Gastroesophageal sphincter (tissue), 4 donors: ENCODE measurements at regions not wholly inside any gene's neighbourhood (a gene's known extent, or its start where the extent isn't known, plus 50 kb on each side); places are given as distances from the start of the nearest gene placed in this dataset.
"Not testable (repeated sequence)": the region's sequence is repeated elsewhere in the genome, so short reads cannot be mapped to it uniquely, and the experiment has no call there.

ENCODE experiments used
- ATAC-seq: fragments of 150-250 bp; one replicate; pipeline ENCODE4 v1.9.1; 2016; ENCODE audit warnings: mild to moderate bottlenecking, moderate library complexity
- H3K27ac ChIP-seq, 4 donors: fragments of 200-600 bp; sonication (generic) in 3 of 4; 1 replicate in 3 of 4; 2 replicates in 1 of 4; pipeline ENCODE4 v1.5.1; 2016 to 2019
- H3K27me3 ChIP-seq: fragments of 200-600 bp; sonication (generic); one replicate; pipeline ENCODE4 v1.5.1; 2019
- H3K36me3 ChIP-seq, 2 donors: fragments of 200-600 bp; sonication (generic); one replicate each; pipeline ENCODE4 v1.5.1; 2019; ENCODE audit warnings: control low read depth in 1 of 2
- H3K4me1 ChIP-seq, 3 donors: fragments of 200-600 bp; sonication (generic); 1 replicate in 2 of 3; 2 replicates in 1 of 3; pipeline ENCODE4 v1.5.1; 2016 to 2019; ENCODE audit warnings: control low read depth in 2 of 3
- H3K4me3 ChIP-seq, 2 donors: fragments of 200-600 bp; sonication (generic); one replicate each; pipeline ENCODE4 v1.5.1; 2019; ENCODE audit warnings: mild to moderate bottlenecking in 1 of 2, moderate library complexity in 1 of 2
- H3K9me3 ChIP-seq, 3 donors: fragments of 200-600 bp; sonication (generic); one replicate each; pipeline ENCODE4 v1.5.1; 2017 to 2019; ENCODE audit warnings: control low read depth in 2 of 3
- CTCF ChIP-seq, 4 experiments: fragments of 200-600 bp in 2 of 4; fragments of 450-650 bp in 2 of 4; sonication (generic) in 1 of 4; IDR thresholded peaks; one replicate each; pipeline ENCODE4 v1.5.1; 2017 to 2019; ENCODE audit warnings: antibody characterized with exemption in 4 of 4, mild to moderate bottlenecking in 2 of 4, moderate library complexity in 2 of 4
- WGBS, 2 donors: methylation state at CpG; one replicate each; pipeline ENCODE4 v1.1.5; 2018; ENCODE audit warnings: low coverage in 1 of 2; 5-methylcytosine and 5-hydroxymethylcytosine counted together

- H3K4me3 ChIP-seq, H3K9me3 ChIP-seq, H3K27me3 ChIP-seq, H3K4me1 ChIP-seq, H3K36me3 ChIP-seq, ATAC-seq, H3K27ac ChIP-seq: not testable (repeated sequence)
- 60% methylated on average over 1 of the region's 2 CpGs; no CpG with 5 or more reads in 1 of the 2 donors for WGBS, 2 donors
Observed at GRCh38 chr10:47670857-47671256, 92.5 kb downstream of the SYT15B start.

GRCh38 chr10:47661955-47662577, 101.3 kb downstream of the SYT15B start:
- ATAC-seq: not testable (repeated sequence)
- no CpG with 5 or more reads among the region's 8 CpGs for WGBS, 2 donors

GRCh38 chr10:47656732-47657131, 106.7 kb downstream of the SYT15B start:
- not testable (repeated sequence) for H3K4me1 ChIP-seq, H3K36me3 ChIP-seq, H3K4me3 ChIP-seq, H3K27me3 ChIP-seq, H3K27ac ChIP-seq, ATAC-seq, H3K9me3 ChIP-seq
- no CpG with 5 or more reads among the region's 2 CpGs for WGBS, 2 donors

More at GRCh38 chr10:47661955-47662577, 101.3 kb downstream of the SYT15B start:
- H3K27ac ChIP-seq, H3K4me1 ChIP-seq, H3K27me3 ChIP-seq, H3K4me3 ChIP-seq, H3K36me3 ChIP-seq, H3K9me3 ChIP-seq: not testable (repeated sequence)

- not testable (repeated sequence) for H3K4me3 ChIP-seq, H3K36me3 ChIP-seq, H3K9me3 ChIP-seq, H3K27ac ChIP-seq, H3K27me3 ChIP-seq, ATAC-seq, H3K4me1 ChIP-seq
- 42 to 80% methylated on average over 1 to 2 of the region's 4 CpGs for WGBS, 2 donors
Observed at GRCh38 chr10:47654161-47654560, 109.2 kb downstream of the SYT15B start.

- not testable (repeated sequence) for H3K27ac ChIP-seq, H3K36me3 ChIP-seq, ATAC-seq, H3K27me3 ChIP-seq, H3K4me3 ChIP-seq, H3K9me3 ChIP-seq, H3K4me1 ChIP-seq
- no CpG with 5 or more reads among the region's 2 CpGs for WGBS, 2 donors
Observed at GRCh38 chr10:47648594-47648993, 114.8 kb downstream of the SYT15B start.

GRCh38 chr10:47647523-47648101, 115.8 kb downstream of the SYT15B start:
- H3K36me3 ChIP-seq, H3K9me3 ChIP-seq, H3K27me3 ChIP-seq, ATAC-seq, H3K4me3 ChIP-seq, H3K27ac ChIP-seq, H3K4me1 ChIP-seq: not testable (repeated sequence)
- 47 to 57% methylated on average over 2 to 3 of the region's 3 CpGs for WGBS, 2 donors

- not testable (repeated sequence) for H3K4me3 ChIP-seq, H3K4me1 ChIP-seq, H3K36me3 ChIP-seq, H3K9me3 ChIP-seq, H3K27me3 ChIP-seq, H3K27ac ChIP-seq
- 0% methylated on average over 1 to 2 of the region's 2 CpGs for WGBS, 2 donors
- ATAC-seq: peak; percentile 76
- TF ChIP-seq CTCF (IDR thresholded peaks at IDR 0.05): peak in 2 of 4 experiments; percentile 14 to 39
Observed at GRCh38 chr10:47646686-47647273, 116.6 kb downstream of the SYT15B start.

GRCh38 chr10:47626975-47627374, 103.5 kb upstream of the AGAP9 start:
- not testable (repeated sequence) for H3K27ac ChIP-seq, H3K4me3 ChIP-seq, H3K27me3 ChIP-seq, H3K9me3 ChIP-seq, ATAC-seq, H3K4me1 ChIP-seq, H3K36me3 ChIP-seq
- WGBS, 2 donors: 80% methylated on average over 1 of the region's 1 CpG; no CpG with 5 or more reads in 1 of the 2 donors

GRCh38 chr10:47622719-47623118, 99.3 kb upstream of the AGAP9 start:
- not testable (repeated sequence) for H3K36me3 ChIP-seq, H3K9me3 ChIP-seq, ATAC-seq, H3K4me3 ChIP-seq, H3K27ac ChIP-seq, H3K27me3 ChIP-seq, H3K4me1 ChIP-seq
- WGBS, 2 donors: 33% methylated on average over 2 of the region's 2 CpGs; no CpG with 5 or more reads in 1 of the 2 donors

GRCh38 chr10:47619300-47620012, 96.0 kb upstream of the AGAP9 start:
- H3K36me3 ChIP-seq, H3K4me1 ChIP-seq, ATAC-seq, H3K4me3 ChIP-seq, H3K9me3 ChIP-seq, H3K27me3 ChIP-seq, H3K27ac ChIP-seq: not testable (repeated sequence)
- 86% methylated on average over 2 of the region's 3 CpGs; no CpG with 5 or more reads in 1 of the 2 donors for WGBS, 2 donors

GRCh38 chr10:47609311-47609710, 85.9 kb upstream of the AGAP9 start:
- H3K4me3 ChIP-seq, H3K4me1 ChIP-seq, H3K27ac ChIP-seq, ATAC-seq, H3K27me3 ChIP-seq, H3K9me3 ChIP-seq, H3K36me3 ChIP-seq: not testable (repeated sequence)
- WGBS, 2 donors: no CpG with 5 or more reads among the region's 3 CpGs
